Heart right ventricle (tissue), 16 donors: ENCODE measurements at regions not wholly inside any gene's neighbourhood (a gene's known extent, or its start where the extent isn't known, plus 50 kb on each side); places are given as distances from the start of the nearest gene placed in this dataset.

Experiments used
- ATAC-seq, 8 donors: fragments of 200-7000 bp; cut with Tn5 transposase; one replicate each; pipeline ENCODE4 v1.9.1; 2020; ENCODE audit warnings: mild to moderate bottlenecking in 8 of 8, moderate library complexity in 8 of 8, moderate number of reproducible peaks in 1 of 8
- DNase-seq, 2 donors: peaks; one replicate each; pipeline ENCODE4 v3.0.0-alpha.2; 2020
- H3K27ac ChIP-seq, 10 donors: fragments of 200-600 bp; sonication (generic) in 2 of 10; one replicate each; pipeline versions ENCODE4 v1.5.0 to v1.8.0; 2020 to 2022; ENCODE audit warnings: mild to moderate bottlenecking in 3 of 10
- H3K27me3 ChIP-seq, 7 donors: fragments of 200-600 bp; one replicate each; pipeline ENCODE4 v1.8.0; 2021 to 2022; ENCODE audit warnings: mild to moderate bottlenecking in 2 of 7
- H3K36me3 ChIP-seq, 9 donors: fragments of 200-600 bp; sonication (generic) in 1 of 9; one replicate each; pipeline versions ENCODE4 v1.5.0 to v1.8.0; 2020 to 2022; ENCODE audit warnings: mild to moderate bottlenecking in 2 of 9
- H3K4me1 ChIP-seq, 9 donors: fragments of 200-600 bp; sonication (generic) in 1 of 9; one replicate each; pipeline versions ENCODE4 v1.5.0 to v1.8.0; 2020 to 2022; ENCODE audit warnings: mild to moderate bottlenecking in 4 of 9
- H3K4me3 ChIP-seq, 10 donors: fragments of 200-600 bp; sonication (generic) in 2 of 10; one replicate each; pipeline versions ENCODE4 v1.5.0 to v1.8.0; 2020 to 2022; ENCODE audit warnings: mild to moderate bottlenecking in 7 of 10, moderate library complexity in 2 of 10
- H3K9me3 ChIP-seq, 11 donors: fragments of 200-600 bp in 10 of 11; sonication (generic) in 2 of 11; one replicate each; pipeline versions ENCODE4 v1.5.0 to v1.8.0; 2013 to 2022; ENCODE audit warnings: mild to moderate bottlenecking in 2 of 11, control low read depth in 1 of 11, moderate library complexity in 1 of 11
- CTCF ChIP-seq, 9 donors: fragments of 200-600 bp; sonication (generic) in 2 of 9; IDR thresholded peaks; one replicate each; pipeline versions ENCODE4 v1.5.0 to v1.8.0; 2021 to 2022; ENCODE audit warnings: antibody characterized with exemption in 9 of 9, mild to moderate bottlenecking in 5 of 9, moderate library complexity in 1 of 9
- WGBS, 2 donors: extraction: QIAGEN DNeasy Blood & Tissue Kit; methylation state at CpG; one replicate each; pipeline ENCODE4 v1.1.7; 2013; ENCODE audit warnings: inconsistent platforms in 1 of 2; 5-methylcytosine and 5-hydroxymethylcytosine counted together
- intact Hi-C, 10 donors: fragments of 100-400 bp; cut with DNase I; formaldehyde crosslinking; loops; one replicate each; pipeline versions ENCODE4 v1.11.1 to v1.14.2; 2022
- donor health status: Arrhythmogenic right ventricular cardiomyopathy.
- donor health status: ischemic (EF 13 %, LVEDD 7.1; RV severe dilation, severe dysfunction).
- donor health status: healthy with polysubstance abuse.
- donor health status: DM: no; HTN: yes; CAD: no.
- donor health status: DM: no; HTN: no; CAD: no.
- donor health status: ischemic (EF 25% LVEDD 6.9; RV normal size, moderate dysfunction).
- donor health status: ischemic (EF 25% LVEDD 5.7; RV mildly dilated, moderate dysfunction).
- donor health status: healthy.
- donor health status: DM: yes; HTN: yes; CAD: no.
- donor health status: Ischemic cardiomyopathy.
- donor health status: ischemic (EF 35%, LVEDD 5.7; RV mildly dilated, moderate dysfunction).
- donor health status: nonischemic (EF 11% LVEDD 7.7; RV severe dilation, severe dysfunction).
- donor health status: DM: yes; HTN: yes; CAD: no.
- donor health status: PGD.
- donor health status: ischemic (EF 29% LVEDD 5.4; RV normal size, mild dysfunction).
- donor health status: nonischemic (EF 23%, LVEDD 6.1; RV moderate dilation, normal function).

- Histone ChIP-seq H3K9me3 (peaks cover 0 to 6% (median 0%) of the 10 kb centered on the region in 11 donors), H3K36me3 (no peaks in the 10 kb centered on the region), H3K4me3 (no peak overlapping the region), H3K27ac (no peak overlapping the region), H3K4me1 (no peaks in the 10 kb centered on the region), H3K27me3 (no peaks in the 10 kb centered on the region)
- ATAC-seq (no peak), DNase-seq (no peak)
- WGBS, 2 donors: 77 to 80% methylated on average over 7 of the region's 7 CpGs
- intact Hi-C loops: no loop called here
- no peak for TF ChIP-seq CTCF (IDR thresholded peaks at IDR 0.05)
Measured at GRCh38 chr5:120365656-120366446, 98.2 kb upstream of the PRR16 start.

GRCh38 chr5:120367896-120368634 lies 96.0 kb upstream of the PRR16 start:
- peaks cover 0 to 6% (median 0%) of the 10 kb centered on the region in 11 donors for H3K9me3 ChIP-seq

GRCh38 chr5:120368923-120369715 lies 95.0 kb upstream of the PRR16 start:
- DNase-seq (no peak), ATAC-seq (peak in 1 of 8 donors; percentile 30)
- intact Hi-C loops: no loop called here
- Histone ChIP-seq H3K4me3 (no peak overlapping the region), H3K4me1 (no peaks in the 10 kb centered on the region), H3K36me3 (no peaks in the 10 kb centered on the region), H3K27me3 (no peaks in the 10 kb centered on the region), H3K27ac (no peak overlapping the region), H3K9me3 (peaks cover 0 to 6% (median 0%) of the 10 kb centered on the region in 11 donors)
- 74 to 78% methylated on average over 8 of the region's 8 CpGs for WGBS, 2 donors
- no peak for TF ChIP-seq CTCF (IDR thresholded peaks at IDR 0.05)

More at GRCh38 chr5:120367896-120368634, 96.0 kb upstream of the PRR16 start:
- Histone ChIP-seq H3K36me3 (no peaks in the 10 kb centered on the region), H3K27ac (no peak overlapping the region), H3K27me3 (no peaks in the 10 kb centered on the region), H3K4me3 (no peak overlapping the region), H3K4me1 (no peaks in the 10 kb centered on the region)
- DNase-seq (no peak), ATAC-seq (peak in 1 of 8 donors; percentile 17)
- intact Hi-C loops: no loop called here
- 94 to 96% methylated on average over 13 of the region's 13 CpGs for WGBS, 2 donors
- no peak for TF ChIP-seq CTCF (IDR thresholded peaks at IDR 0.05)

- Histone ChIP-seq H3K36me3 (no peaks in the 10 kb centered on the region), H3K4me3 (no peak overlapping the region), H3K9me3 (peaks cover 0 to 10% (median 0%) of the 10 kb centered on the region in 11 donors), H3K27me3 (no peaks in the 10 kb centered on the region), H3K27ac (peak overlapping the region in 4 of 10 donors; percentile 38 to 45 (median 42)), H3K4me1 (peaks cover 0 to 4% (median 0%) of the 10 kb centered on the region in 9 donors)
- no peak for TF ChIP-seq CTCF (IDR thresholded peaks at IDR 0.05)
- WGBS, 2 donors: 59 to 66% methylated on average over 3 of the region's 3 CpGs
- peak in 1 of 2 donors; percentile 34 for DNase-seq
- ATAC-seq: peak in 6 of 8 donors; percentile 34 to 89 (median 58)
- intact Hi-C loops: no loop called here
Measured at GRCh38 chr5:120372899-120373298, 91.2 kb upstream of the PRR16 start.
